ENCODE measurements at regions not wholly inside any gene's neighbourhood (a gene's known extent, or its start where the extent isn't known, plus 50 kb on each side); places are given as distances from the start of the nearest gene placed in this dataset.

- Mint-ChIP-seq H3K4me3 (ENCODE audit: unreplicated experiment) (no peak overlapping the region), H3K4me1 (ENCODE audit: insufficient read depth, unreplicated experiment) (no peaks in the 10 kb centered on the region), H3K36me3 (ENCODE audit: insufficient read depth, unreplicated experiment) (no peaks in the 10 kb centered on the region), H3K9me3 (ENCODE audit: unreplicated experiment) (no peaks in the 10 kb centered on the region), H3K27ac (ENCODE audit: low read depth, unreplicated experiment) (no peak overlapping the region), H3K27me3 (ENCODE audit: insufficient read depth, unreplicated experiment) (no peaks in the 10 kb centered on the region)
- no TSS peak for BruUV-seq (replicated peaks)
- ChIA-PET POLR2A (interaction anchor here (0.6 kb wide), 1 partner anchor 49 kb away, joined by 3 read pairs; no protein-coding TSS in a partner anchor), CTCF (interaction anchor here (0.6 to 1.0 kb wide), 4 partner anchors 92 to 1189 kb away, joined by 3 to 4 read pairs (median 3); no protein-coding TSS in a partner anchor)
- DNase-seq (ENCODE audit: unreplicated experiment), result no peak
- intact Hi-C loops (cut with micrococcal nuclease), result no loop called here
- TF ChIP-seq CTCF (IDR thresholded peaks at IDR 0.05; ENCODE audit: unreplicated experiment), result no peak
Measured at GRCh38 chr17:71969500-71969899, 151.3 kb upstream of the SOX9 start.

- no peak for TF ChIP-seq CTCF (IDR thresholded peaks at IDR 0.05; ENCODE audit: unreplicated experiment)
- BruUV-seq (replicated peaks), result no TSS peak
- Mint-ChIP-seq H3K9me3 (ENCODE audit: unreplicated experiment) (no peaks in the 10 kb centered on the region), H3K27me3 (ENCODE audit: insufficient read depth, unreplicated experiment) (no peaks in the 10 kb centered on the region), H3K36me3 (ENCODE audit: insufficient read depth, unreplicated experiment) (no peaks in the 10 kb centered on the region), H3K4me1 (ENCODE audit: insufficient read depth, unreplicated experiment) (peaks cover 7% of the 10 kb centered on the region), H3K4me3 (ENCODE audit: unreplicated experiment) (no peak overlapping the region), H3K27ac (ENCODE audit: low read depth, unreplicated experiment) (no peak overlapping the region)
- ChIA-PET POLR2A (no interaction called here), CTCF (interaction anchor here (0.6 to 1.4 kb wide), 4 partner anchors 11 to 1189 kb away, joined by 3 read pairs; no protein-coding TSS in a partner anchor)
- peak; percentile 73 for DNase-seq (ENCODE audit: unreplicated experiment)
- intact Hi-C loops (cut with micrococcal nuclease), result loop anchor here (10.0 kb wide), 1 partner anchor 574 kb away; no protein-coding TSS in a partner anchor
Measured at GRCh38 chr17:71970312-71970711, 150.5 kb upstream of the SOX9 start.

- ChIA-PET CTCF (no interaction called here), POLR2A (interaction anchor here (1.1 to 1.8 kb wide), 2 partner anchors 14 to 146 kb away, joined by 3 to 8 read pairs; no protein-coding TSS in a partner anchor)
- TF ChIP-seq CTCF (IDR thresholded peaks at IDR 0.05; ENCODE audit: unreplicated experiment), result no peak
- intact Hi-C loops (cut with micrococcal nuclease), result loop anchor here (10.0 kb wide), 1 partner anchor 571 kb away; no protein-coding TSS in a partner anchor
- no peaks in the 10 kb centered on the region for H3K36me3 Mint-ChIP-seq (ENCODE audit: insufficient read depth, unreplicated experiment)
- H3K27me3 Mint-ChIP-seq (ENCODE audit: insufficient read depth, unreplicated experiment), result no peaks in the 10 kb centered on the region
- no peak overlapping the region for H3K27ac Mint-ChIP-seq (ENCODE audit: low read depth, unreplicated experiment)
- BruUV-seq (replicated peaks), result no TSS peak
- H3K9me3 Mint-ChIP-seq (ENCODE audit: unreplicated experiment), result no peaks in the 10 kb centered on the region
- peaks cover 18% of the 10 kb centered on the region for H3K4me1 Mint-ChIP-seq (ENCODE audit: insufficient read depth, unreplicated experiment)
- no peak for DNase-seq (ENCODE audit: unreplicated experiment)
- H3K4me3 Mint-ChIP-seq (ENCODE audit: unreplicated experiment), result no peak overlapping the region
Measured at GRCh38 chr17:71974051-71974450, 146.8 kb upstream of the SOX9 start.

- Mint-ChIP-seq H3K9me3 (ENCODE audit: unreplicated experiment) (no peaks in the 10 kb centered on the region), H3K36me3 (ENCODE audit: insufficient read depth, unreplicated experiment) (no peaks in the 10 kb centered on the region), H3K27me3 (ENCODE audit: insufficient read depth, unreplicated experiment) (no peaks in the 10 kb centered on the region), H3K4me3 (ENCODE audit: unreplicated experiment) (peak overlapping the region; percentile 69), H3K4me1 (ENCODE audit: insufficient read depth, unreplicated experiment) (peaks cover 18% of the 10 kb centered on the region), H3K27ac (ENCODE audit: low read depth, unreplicated experiment) (peak overlapping the region; percentile 77)
- TF ChIP-seq CTCF (IDR thresholded peaks at IDR 0.05; ENCODE audit: unreplicated experiment), result no peak
- peak; percentile 61 for DNase-seq (ENCODE audit: unreplicated experiment)
- POLR2A ChIA-PET, result interaction anchor here (0.6 to 2.1 kb wide), 8 partner anchors 10 to 188 kb away, joined by 3 to 8 read pairs (median 3); no protein-coding TSS in a partner anchor
- intact Hi-C loops (cut with micrococcal nuclease), result loop anchor here (5.0 to 10.0 kb wide), 2 partner anchors 569 to 707 kb away; no protein-coding TSS in a partner anchor
- no TSS peak for BruUV-seq (replicated peaks)
- CTCF ChIA-PET, result interaction anchor here (0.6 kb wide), 1 partner anchor 746 kb away, joined by 3 read pairs; no protein-coding TSS in a partner anchor
Measured at GRCh38 chr17:71975331-71975801, 145.5 kb upstream of the SOX9 start.

All from MCF 10A (cell line).